RWPE1 (cell line): ENCODE measurements at regions not wholly inside any gene's neighbourhood (a gene's known extent, or its start where the extent isn't known, plus 50 kb on each side); places are given as distances from the start of the nearest gene placed in this dataset.
"Not testable (repeated sequence)": the region's sequence is repeated elsewhere in the genome, so short reads cannot be mapped to it uniquely, and the experiment has no call there.

Experiments
- CTCF ChIA-PET: fragments of 350-600 bp; sonication (Branson Sonifier 250); formaldehyde crosslinking; extraction: SDS; loops from one replicate; lab custom pipeline; 2021; lab: Yijun Ruan, JAX
- POLR2A ChIA-PET: fragments of 400-600 bp; formaldehyde crosslinking; extraction: SDS; loops from one replicate; lab custom pipeline; 2020; ENCODE audit warnings: antibody characterized with exemption; ENCODE audit not compliant: low non-redundant PET; lab: Yijun Ruan, JAX
- DNase-seq: peaks from one replicate; pipeline ENCODE4 v3.0.0; 2012; ENCODE audit warnings: low spot score
- H3K27ac ChIP-seq: fragments of 450-650 bp; 2 replicates; pipeline ENCODE4 v1.5.1; 2017
- TF ChIP-seq, protein P1 (sequence below): fragments of 450-650 bp; conservative IDR thresholded peaks from 2 replicates; pipeline ENCODE4 v1.5.1; 2017; ENCODE audit warnings: low read depth, mild to moderate bottlenecking

GRCh38 chr20:19835533-19836222, 77.6 kb downstream of the RIN2 start:
- CTCF ChIA-PET, result interaction anchor here (0.6 kb wide), 1 partner anchor 135 kb away, joined by 4 read pairs; no protein-coding TSS in a partner anchor
- H3K27ac ChIP-seq, result no peak overlapping the region
- POLR2A ChIA-PET, result no interaction called here
- no peak for DNase-seq
- TF ChIP-seq, protein P1, sequence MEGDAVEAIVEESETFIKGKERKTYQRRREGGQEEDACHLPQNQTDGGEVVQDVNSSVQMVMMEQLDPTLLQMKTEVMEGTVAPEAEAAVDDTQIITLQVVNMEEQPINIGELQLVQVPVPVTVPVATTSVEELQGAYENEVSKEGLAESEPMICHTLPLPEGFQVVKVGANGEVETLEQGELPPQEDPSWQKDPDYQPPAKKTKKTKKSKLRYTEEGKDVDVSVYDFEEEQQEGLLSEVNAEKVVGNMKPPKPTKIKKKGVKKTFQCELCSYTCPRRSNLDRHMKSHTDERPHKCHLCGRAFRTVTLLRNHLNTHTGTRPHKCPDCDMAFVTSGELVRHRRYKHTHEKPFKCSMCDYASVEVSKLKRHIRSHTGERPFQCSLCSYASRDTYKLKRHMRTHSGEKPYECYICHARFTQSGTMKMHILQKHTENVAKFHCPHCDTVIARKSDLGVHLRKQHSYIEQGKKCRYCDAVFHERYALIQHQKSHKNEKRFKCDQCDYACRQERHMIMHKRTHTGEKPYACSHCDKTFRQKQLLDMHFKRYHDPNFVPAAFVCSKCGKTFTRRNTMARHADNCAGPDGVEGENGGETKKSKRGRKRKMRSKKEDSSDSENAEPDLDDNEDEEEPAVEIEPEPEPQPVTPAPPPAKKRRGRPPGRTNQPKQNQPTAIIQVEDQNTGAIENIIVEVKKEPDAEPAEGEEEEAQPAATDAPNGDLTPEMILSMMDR, result no peak

- CTCF ChIA-PET, result interaction anchor here (0.6 kb wide), 1 partner anchor 42 kb away, joined by 4 read pairs; no protein-coding TSS in a partner anchor
These were observed 80.4 kb downstream of the RIN2 start for GRCh38 chr20:19838468-19838867.

DNA sequence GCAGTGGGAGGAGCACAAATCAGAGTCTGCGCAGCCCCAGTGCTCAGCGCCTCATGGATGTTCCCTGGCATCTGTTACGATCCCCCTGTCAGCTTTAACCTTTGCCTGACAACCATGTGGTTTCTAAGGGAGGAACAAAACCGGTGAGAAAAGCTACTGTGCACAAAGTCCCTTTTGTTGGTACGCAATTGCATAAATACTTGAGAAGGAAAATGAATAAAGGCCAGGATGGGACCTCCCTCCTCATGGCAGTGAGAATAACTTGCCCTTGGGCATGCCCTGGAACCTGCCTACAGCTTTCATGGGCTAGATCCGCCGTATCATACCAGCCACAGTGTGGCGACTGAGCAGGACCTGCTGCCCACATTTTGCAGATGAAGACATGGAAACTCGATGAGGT, 81.0 kb downstream of the RIN2 start:
- POLR2A ChIA-PET, result no interaction called here
- CTCF ChIA-PET, result no interaction called here
- H3K27ac ChIP-seq, result peak overlapping the region; percentile 8; the same call in 1 of the 2 replicates
- TF ChIP-seq, protein P1, result no peak
- DNase-seq, result no peak

More at GRCh38 chr20:19838468-19838867, 80.4 kb downstream of the RIN2 start:
- peak overlapping the region; percentile 8; the same call in 1 of the 2 replicates for H3K27ac ChIP-seq
- POLR2A ChIA-PET, result no interaction called here
- no peak for DNase-seq
- TF ChIP-seq, protein P1, result no peak

GRCh38 chr20:19840111-19840710, 82.2 kb downstream of the RIN2 start:
- TF ChIP-seq, protein P1, result no peak
- no peak for DNase-seq
- H3K27ac ChIP-seq, result no peak overlapping the region
- ChIA-PET CTCF (no interaction called here), POLR2A (no interaction called here)

GRCh38 chr20:19841740-19842139, 83.7 kb downstream of the RIN2 start:
- DNase-seq, result no peak
- ChIA-PET POLR2A (no interaction called here), CTCF (no interaction called here)
- no peak overlapping the region for H3K27ac ChIP-seq
- TF ChIP-seq, protein P1, result no peak

GRCh38 chr20:19844850-19845249, 86.8 kb downstream of the RIN2 start:
- DNase-seq, CTCF ChIA-PET, H3K27ac ChIP-seq, POLR2A ChIA-PET: not testable (repeated sequence)

- no peak overlapping the region for H3K27ac ChIP-seq
- TF ChIP-seq, protein P1, result no peak
- no peak for DNase-seq
- POLR2A ChIA-PET, result interaction anchor here (0.5 kb wide), 1 partner anchor 45 kb away, joined by 3 read pairs; no protein-coding TSS in a partner anchor
- CTCF ChIA-PET, result interaction anchor here (0.7 kb wide), 1 partner anchor 56 kb away, joined by 4 read pairs; no protein-coding TSS in a partner anchor
These were observed 89.3 kb downstream of the RIN2 start for GRCh38 chr20:19847383-19847782.
